NOMO-1 treated with dmso at 0.1 percent for 144 hours (cell line): ENCODE measurements at regions not wholly inside any gene's neighbourhood (a gene's known extent, or its start where the extent isn't known, plus 50 kb on each side); places are given as distances from the start of the nearest gene placed in this dataset.

Experiments
- DNase-seq: peaks from one replicate; lab custom pipeline; 2025; ENCODE audit not compliant: unreplicated experiment; lab: John Stamatoyannopoulos, UW

DNA sequence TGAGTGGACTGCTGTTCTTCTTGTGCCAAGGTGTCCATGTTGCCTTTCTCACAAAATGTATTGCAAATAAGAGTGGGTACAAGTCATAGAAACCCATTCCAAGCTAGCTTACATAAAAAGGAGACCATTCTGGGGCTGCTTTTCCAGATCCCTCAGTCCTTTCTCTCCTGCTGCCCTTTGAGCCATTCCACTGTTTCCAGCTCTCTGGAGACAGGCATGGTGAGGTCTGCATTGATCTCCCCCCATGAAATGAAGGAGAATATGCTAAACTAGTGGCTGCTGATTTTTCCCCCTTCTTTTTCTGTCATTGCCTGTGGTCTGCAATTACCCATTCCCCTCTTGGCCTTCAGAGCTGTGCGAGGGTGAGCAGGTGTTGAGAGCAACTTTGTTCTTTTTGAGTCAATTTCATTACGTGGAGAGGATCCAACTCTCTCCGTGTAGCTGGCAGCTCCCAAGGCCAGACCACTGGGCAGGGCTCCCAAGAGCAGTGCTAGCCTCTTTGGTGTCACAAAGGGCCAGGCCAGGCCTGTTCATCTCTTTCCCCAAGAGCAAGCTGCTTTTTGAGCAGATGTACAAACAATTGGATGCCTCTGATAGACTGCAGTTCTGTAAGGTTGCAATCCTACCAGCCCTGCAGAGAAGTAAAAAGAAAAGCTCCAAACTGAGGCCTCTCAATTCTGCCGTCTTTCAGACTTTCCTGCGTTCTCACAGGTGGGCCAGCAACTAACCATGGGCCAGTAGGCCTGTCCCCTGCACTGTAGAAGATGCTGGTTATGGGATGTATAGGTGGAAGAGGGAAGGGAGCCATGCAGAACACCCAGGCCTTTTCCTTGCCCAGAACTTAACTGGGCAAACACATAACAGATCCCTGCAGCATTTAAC, 96.1 kb upstream of the ARMC2 start:
- no peak for DNase-seq

DNA sequence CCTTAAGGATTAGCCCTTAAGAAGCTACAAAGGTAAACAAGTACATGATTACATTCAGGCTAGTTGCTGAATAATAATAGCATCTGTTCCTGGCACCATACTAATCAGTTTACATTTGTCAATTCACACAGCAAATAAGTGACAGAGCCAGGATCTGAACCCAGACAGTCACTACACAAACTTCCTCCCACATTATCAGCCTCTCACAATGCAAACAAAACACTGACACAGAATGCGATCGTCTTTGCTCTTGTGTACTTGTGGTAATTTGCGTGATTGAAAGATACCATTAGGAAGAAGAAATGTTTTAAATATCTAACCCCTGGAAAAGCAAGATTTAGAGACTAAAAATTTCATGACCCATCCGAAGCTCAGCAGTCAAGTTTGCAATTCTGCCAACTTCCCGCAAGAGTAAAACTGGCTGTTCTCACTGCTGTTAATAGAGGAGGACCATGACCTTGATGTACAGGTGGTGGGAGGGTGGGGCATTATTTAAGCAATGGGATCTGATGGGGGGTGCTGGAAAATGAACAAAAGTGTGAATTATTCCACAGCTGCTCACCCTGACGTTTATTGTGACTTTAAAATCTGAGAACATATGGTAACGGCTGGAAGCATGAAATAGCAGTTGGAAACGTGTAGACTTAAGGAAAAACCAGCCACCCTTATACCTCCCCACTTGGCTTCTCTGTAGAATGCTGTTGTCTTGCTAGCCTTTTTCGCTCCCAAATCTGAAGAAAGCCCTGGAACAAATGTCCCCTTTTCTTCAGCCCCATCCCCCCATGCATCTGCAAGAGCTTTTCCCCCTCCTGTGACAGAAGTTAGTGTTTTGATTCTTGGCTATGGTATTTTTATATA, 95.3 kb upstream of the ARMC2 start:
- no peak for DNase-seq

DNA sequence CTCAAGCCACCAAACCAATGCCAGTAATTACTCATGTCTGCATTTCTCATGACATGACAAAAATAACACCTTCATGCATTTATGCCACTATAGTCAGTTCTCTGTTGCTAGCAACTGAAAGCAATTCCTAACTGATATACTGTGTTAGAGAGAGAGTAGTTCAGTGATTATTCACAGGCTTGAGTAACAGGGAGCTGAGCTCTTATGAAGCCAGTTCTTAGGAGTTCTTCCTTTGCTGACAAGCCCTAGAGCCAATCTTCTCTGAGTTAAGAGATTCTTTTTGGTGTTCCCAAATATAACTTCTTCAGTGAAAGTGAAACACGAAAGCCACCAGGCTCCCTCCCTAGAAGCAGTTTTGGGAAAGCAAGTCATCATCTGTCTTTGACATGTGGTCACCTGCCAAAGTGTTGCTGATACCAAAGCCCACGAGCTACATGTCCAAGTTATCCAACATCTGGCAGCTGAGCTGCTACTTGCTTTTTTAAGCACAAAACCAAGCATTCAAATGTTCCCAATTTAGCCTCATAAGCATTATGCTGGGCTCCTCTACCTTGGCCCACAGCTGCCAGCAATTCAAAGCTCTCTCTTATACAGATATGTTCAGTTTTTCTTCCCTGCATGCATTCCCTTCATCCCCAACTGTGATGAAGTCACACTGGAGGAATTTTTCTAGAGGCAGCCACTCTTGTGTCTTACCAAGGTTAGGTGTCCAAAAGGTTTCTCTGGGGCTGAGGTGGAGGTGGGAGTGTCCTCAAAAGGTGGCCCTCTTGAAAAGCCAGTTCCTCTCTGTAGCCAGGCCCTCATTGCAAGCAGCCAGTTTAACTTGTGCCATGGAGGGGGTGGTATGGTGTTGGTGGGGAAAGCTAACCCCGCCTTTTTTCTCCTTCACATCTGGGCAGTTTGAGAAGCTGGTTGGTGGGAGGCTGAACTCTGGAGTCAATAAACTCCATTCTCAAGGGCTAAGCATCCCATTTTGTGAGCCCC, 92.7 kb upstream of the ARMC2 start:
- DNase-seq, result no peak

DNA sequence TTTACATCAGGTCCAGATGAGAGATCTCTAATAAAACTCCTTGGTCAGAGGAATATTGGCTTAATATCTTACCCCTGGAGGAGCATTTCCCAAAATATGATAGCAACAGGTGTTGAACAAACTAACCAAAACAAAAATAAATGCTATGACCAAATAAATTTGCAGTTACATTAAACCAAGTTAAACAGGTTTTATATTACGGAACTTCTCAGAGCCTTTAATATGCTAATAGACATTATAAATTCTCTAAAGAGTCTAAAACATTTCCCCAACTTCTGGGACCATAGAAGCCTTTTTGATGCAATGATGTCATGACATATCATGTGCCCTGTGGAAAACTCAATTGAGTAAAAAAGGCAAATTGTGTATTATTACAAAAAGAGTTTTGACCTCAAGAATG, 90.9 kb upstream of the ARMC2 start:
- DNase-seq, result no peak

DNA sequence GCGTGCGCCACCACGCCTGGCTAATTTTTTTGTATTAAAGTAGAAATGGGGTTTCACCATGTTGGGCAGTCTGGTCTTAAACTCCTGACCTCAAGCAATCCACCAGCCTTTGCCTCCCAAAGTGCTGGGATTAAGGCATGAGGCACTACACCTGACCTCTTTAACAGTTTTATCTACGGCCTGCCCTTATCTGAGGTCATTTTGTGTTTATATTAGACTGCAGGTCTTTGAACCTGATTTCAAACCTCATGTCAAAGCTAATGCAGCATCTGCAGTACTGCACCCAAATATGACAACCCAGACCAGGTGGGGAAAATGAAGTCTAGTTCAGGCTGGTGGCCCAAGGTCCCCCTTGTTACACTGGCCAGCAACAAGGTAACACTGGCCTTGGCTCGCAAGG, 89.3 kb upstream of the ARMC2 start:
- no peak for DNase-seq

DNA sequence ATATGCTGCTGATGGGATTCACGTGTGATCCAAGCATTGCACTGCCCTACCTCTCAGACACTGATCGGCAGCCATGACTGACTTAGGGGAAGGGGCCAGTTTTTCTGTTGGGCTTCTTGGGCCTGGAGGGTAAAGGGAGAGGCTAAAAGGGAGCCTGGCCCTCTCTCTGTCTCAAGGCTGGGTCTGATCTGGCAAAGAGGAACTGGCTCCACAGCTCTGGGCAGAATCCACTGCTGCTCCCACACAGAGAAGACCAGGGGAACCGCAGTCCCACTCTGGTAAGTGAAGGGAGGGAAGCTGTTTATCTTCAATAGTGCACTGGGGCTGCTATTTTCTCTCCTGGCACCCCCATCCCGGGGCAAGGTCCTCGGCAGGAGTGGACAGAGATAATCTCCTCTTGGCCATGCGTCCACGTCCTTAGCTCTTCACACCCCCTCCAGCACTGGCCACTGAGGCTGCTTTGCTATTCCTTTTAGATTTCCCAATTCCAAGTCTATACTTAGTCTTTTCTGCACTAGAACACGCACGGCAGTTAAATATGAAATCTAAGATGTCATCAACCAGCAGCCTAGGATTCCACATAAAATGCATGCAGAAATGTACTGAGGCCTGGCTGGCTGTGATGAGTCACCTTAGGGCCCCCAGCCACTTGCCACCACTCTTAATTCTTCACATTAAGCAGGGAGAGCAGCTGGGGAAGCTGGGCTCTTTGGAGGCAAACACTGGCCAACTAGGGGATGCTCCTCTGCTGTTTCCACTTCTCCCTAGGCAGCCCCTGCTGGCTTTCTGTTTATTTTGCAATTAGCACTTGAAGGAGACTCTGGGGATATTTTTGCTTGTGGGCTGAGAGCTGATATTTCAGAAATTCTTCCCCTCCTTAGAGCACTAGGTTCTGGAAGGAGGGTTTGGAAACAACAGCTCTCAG, 87.8 kb upstream of the ARMC2 start:
- DNase-seq, result peak; percentile 54

DNA sequence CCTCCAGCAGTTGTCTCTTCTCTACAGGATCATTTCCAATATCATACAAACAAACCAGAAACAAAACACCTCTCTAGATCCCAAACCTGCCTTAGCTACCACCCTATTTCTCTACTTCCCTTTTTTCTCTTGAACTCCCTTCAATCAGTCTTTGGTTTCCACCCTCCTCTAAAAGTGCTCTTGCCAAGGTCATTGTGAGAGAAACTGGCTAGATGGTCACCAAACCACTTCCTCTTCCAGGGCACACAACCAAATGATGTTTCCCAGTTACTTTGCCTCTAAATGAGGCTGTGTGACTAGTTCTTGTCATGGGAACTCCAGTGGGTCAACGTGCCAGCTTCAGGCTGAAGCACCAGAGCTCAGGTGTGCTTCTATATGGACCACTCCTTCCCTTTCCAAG, 85.8 kb upstream of the ARMC2 start:
- peak; percentile 83 for DNase-seq

DNA sequence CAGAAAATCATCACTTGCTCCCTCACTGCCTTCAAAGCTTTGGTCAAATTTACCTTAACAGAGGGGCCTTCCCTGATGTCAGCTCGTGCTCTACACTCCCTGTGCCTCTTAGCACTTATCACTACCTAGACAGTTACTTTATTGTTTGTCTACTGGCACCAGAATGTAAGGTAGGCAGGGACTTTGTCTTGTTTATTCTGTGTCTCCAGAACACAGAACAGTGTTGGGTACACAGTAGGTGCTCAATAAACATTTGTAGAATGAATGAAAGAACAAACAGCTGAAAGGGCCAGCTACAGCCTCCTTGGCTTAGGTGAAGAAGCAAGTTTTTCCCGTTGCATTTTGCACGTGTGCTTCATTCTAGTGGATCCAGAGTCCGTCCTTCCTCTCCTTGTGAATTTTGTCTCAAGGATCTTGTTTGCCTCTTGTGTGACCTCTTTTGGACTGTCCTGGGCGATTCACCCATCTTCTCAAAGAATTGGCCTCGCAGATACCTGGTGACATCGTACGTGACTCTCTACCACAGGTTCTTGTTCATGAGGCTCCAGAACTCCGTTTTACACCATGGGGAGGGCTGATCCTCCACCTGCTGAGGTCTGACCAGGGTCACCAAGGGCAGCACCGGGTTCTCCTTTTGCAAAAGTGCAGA, 84.2 kb upstream of the ARMC2 start:
- DNase-seq, result no peak

DNA sequence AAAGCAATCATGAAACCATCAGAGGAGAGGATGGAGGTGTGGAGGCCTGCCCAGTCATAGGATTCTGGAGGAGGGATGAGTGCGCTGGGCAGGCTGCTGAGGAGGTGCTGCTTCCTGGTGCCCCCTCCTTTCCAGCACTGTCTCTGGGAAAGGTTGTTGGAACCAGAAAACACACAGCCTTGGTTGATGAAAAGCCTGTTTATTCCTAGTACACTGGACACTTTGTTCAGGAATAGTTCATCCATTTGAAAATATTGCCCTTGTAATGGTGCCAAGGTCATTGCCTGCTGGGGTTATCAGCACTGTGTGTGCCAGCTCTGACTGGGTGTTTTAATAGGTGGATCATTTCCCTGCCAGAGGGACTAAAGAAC, 83.7 kb upstream of the ARMC2 start:
- DNase-seq, result no peak

DNA sequence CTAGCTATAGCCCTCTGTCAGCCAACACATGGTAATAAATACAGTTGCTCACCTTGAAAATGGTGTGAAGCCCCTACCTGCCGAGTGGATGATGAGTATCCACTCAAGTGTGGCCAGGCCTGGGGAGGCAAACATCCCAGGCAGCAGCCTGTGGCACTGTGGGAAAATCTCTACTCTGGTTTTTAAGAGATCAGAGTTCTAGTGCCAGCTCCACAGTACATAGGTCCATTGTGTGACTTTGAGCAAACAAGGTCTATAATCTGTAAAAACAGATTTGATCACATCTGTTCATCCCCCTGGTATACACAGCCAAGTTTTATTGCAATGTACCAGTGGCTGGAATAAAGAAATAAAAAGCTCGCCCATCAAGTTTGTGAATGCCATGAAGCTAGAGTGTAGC, 82.7 kb upstream of the ARMC2 start:
- DNase-seq, result no peak

DNA sequence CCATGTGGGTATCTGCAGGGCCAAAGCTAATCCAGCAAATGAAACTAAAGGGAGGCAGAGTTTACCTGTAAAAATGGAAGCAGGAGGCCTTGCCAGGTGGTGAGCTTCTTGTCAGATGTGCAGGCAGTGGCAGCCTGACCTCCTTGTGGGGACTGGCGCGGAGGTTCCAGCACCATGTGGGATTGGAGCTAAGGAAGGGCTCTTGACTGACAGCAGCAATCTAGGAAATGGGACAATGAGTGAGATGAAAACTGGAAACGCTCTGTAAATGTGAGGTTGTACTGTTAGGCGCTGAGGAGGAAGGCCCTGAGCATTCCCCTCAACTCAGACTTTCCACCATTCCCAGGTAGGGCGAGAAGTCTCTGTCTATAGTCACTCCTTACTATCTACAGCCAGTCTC, 81.8 kb upstream of the ARMC2 start:
- DNase-seq, result no peak

DNA sequence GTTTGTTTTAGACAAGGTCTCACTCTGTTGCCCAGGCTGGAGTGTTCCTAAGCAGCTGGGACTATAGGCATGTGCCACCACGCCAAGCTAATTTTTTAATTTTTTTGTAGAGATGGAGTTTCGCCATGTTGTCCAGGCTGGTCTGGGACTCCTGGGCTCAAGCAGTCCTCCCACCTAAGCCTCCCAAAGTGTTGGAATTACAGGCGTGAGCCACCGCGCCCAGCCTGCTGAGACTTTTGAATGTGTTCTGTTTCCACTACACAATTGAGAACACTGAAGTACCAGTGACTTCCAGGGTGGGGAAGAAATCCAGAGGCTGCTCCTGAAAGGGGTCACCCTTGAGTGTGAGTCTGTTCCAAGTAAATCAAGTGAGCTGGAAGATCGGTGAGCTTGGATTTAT, 81.3 kb upstream of the ARMC2 start:
- DNase-seq, result no peak

DNA sequence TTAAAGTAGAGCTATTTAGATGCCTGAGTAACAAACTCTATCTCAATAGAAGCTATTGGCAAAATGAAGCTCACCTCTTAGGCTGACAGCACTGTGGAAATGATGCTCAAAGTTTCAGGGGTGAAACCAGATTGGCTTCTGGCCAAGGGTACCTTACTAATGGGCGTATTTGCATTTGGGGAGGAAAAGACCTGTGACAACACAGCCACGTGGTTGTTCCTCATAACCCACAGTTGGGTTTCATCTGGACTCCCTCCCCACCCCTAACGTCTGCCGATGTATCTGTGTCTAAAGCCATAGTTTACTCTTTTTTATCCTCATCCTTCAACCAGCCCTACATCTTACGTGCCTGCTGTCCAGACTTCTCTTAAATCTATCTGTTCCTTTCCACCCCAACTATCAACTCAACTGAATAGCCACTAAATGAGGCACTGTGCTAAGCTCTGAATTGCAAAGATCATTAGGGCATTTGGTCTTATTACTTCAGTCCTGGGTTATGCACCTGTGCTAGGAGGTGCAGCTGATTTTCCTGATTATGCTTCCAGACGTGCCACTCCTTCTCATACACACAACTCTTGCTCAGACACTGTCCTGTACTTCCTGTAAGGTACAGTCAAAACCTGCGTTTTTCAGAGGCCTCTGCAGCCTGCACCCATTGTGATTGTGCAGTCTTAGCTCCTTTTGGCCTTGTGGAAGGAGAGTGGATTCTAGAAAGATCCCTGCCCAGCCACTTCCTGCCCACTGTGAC, 80.6 kb upstream of the ARMC2 start:
- no peak for DNase-seq

DNA sequence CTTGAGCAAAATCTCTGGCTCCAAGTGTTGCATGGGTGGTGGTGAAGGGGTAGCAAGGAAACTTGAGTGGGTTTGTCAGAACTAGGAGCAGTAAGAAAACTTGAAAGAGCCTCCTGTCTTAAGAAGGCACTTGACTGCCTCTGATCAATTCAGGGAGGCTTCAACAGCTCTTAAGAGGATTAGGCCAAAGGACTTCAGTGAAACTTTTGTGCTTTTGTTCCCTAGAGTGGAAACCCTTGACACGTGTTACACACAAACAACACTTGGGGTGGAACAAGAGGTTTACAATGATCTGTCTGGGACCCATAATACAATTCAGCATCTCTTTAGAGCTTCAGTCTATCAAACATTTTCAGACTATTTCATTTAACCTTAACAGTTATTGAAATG, 80.1 kb upstream of the ARMC2 start:
- no peak for DNase-seq

DNA sequence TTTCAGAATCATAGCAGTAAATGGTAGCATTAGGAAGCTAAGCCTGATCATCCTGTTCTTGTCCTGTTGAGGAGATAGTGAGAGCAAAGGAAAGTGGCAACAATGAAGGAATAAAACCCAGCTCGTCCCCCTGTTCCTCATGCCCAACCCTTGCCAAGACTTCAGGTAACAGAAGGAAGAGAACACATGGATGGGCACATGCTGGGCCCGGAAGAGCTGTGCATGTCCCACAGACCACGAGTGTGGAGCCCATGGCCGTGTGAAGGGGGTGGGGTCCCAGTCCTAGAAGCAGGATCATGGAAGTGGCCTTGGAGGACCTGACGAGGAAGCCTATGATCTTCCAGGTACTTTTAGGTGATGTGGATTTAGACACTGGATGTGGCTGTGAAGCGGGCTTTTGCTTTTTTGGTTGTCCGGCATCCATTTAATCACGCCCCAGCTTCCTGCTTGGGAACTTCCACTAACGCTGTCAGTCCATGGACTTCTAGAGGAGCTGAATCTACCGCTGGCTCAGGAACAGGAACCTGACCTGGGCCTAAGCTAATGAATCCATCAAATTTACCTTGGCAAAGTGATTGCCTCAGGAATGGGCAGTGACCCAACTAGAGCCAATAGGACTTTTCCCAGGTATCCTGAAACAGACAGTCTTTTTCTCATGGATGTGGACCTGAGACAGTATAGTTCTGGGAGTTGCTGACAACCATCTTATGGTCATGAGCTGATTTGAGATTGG, 79.3 kb upstream of the ARMC2 start:
- DNase-seq, result no peak

DNA sequence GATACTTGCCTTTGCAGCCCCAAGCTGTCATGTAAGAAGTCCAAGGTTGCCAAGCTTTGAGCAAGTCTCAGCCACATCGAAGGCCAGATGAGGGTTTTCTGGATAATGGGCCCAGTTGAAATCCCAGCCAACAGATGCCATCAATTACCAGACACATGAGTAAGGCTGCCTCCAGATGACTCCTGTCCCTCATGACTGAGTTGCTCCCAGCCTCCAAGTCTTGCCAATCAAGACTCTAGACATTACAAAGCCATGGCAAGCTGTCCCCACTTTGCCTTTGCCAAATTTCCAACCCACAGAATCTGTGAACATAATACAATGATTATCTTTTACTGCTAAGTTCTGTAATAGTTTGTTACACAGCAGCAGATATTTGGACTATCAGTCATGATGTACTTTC, 76.8 kb upstream of the ARMC2 start:
- DNase-seq, result no peak

DNA sequence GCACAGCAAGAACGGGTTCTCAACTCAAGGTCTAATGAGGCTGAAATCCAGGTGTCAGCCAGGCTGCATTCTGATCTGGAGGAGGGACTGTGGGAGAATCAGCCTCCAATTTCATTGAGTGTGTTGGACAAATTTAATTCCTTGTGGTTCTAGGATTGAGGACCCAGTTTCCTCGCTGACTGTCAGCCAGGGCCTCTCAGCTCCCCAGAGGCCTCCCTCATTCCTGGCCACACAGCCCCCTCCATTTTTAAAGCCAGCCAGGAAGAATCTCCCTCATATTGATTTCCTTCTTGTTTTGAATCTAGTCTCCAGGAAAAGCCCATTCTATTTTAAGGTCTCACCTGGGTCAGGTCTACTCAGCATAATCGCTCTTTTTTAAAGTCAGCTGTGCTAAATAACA, 73.7 kb upstream of the ARMC2 start:
- no peak for DNase-seq

DNA sequence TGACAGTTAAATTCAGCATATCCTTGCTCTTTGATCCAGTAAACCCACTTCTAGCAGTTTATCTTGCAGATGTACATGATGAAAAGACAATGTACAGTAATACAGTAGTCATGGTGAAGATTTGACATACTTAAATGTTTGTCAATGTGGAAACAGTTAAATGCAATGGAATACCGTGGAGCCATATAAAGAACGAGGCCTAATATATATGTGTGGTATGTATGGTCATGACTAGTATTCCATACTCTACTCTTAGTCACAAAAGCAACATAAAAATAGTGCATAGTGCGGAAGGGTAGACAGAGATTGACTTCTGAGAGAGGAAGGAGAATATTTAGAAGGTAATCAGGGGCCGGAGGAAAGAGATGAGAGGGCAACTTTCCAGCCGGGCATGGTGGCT, 70.7 kb upstream of the ARMC2 start:
- DNase-seq, result no peak
